Transverse colon (tissue), 4 donors: ENCODE measurements at regions not wholly inside any gene's neighbourhood (a gene's known extent, or its start where the extent isn't known, plus 50 kb on each side); places are given as distances from the start of the nearest gene placed in this dataset.

Experiments used
- DNase-seq: peaks from one replicate; pipeline ENCODE4 v3.0.0-alpha.2; 2019
- H3K27ac ChIP-seq, 4 donors: fragments of 200-600 bp; sonication (generic); 2 replicates each; pipeline ENCODE4 v1.5.1; 2016 to 2018; ENCODE audit warnings: inconsistent platforms in 4 of 4
- H3K27me3 ChIP-seq: fragments of 200-600 bp; sonication (generic); 2 replicates; pipeline ENCODE4 v1.5.1; 2017; ENCODE audit warnings: inconsistent platforms
- H3K36me3 ChIP-seq, 4 donors: fragments of 200-600 bp; sonication (generic); 2 replicates each; pipeline ENCODE4 v1.5.1; 2017 to 2019; ENCODE audit warnings: inconsistent platforms in 4 of 4
- H3K4me1 ChIP-seq, 4 donors: fragments of 200-600 bp; sonication (generic); 2 replicates each; pipeline ENCODE4 v1.5.1; 2017 to 2020; ENCODE audit warnings: inconsistent platforms in 4 of 4
- H3K4me3 ChIP-seq, 4 donors: fragments of 200-600 bp; sonication (generic); 1 replicate in 1 of 4; 2 replicates in 3 of 4; pipeline versions ENCODE4 v1.5.1 to v1.6.1; 2017 to 2019; ENCODE audit warnings: inconsistent platforms in 4 of 4
- H3K9me3 ChIP-seq, 2 donors: fragments of 200-600 bp; sonication (generic); 2 replicates each; pipeline ENCODE4 v1.5.1; 2017 to 2019; ENCODE audit warnings: inconsistent platforms in 2 of 2
- CTCF ChIP-seq, 5 experiments: fragments of 200-600 bp in 3 of 5; fragments of 450-650 bp in 2 of 5; sonication (generic) in 3 of 5; IDR thresholded peaks; 1 replicate in 2 of 5; 2 replicates in 3 of 5; pipeline ENCODE4 v1.5.1; 2016 to 2017; ENCODE audit warnings: antibody characterized with exemption in 5 of 5, inconsistent platforms in 3 of 5, mild to moderate bottlenecking in 2 of 5, moderate library complexity in 1 of 5
- EP300 ChIP-seq: sonication (generic); formaldehyde crosslinking; IDR thresholded peaks from one replicate; pipeline ENCODE4 v1.6.1; 2017; ENCODE audit warnings: antibody characterized with exemption, low read depth
- POLR2A ChIP-seq: fragments of 450-650 bp; IDR thresholded peaks from one replicate; pipeline ENCODE4 v1.6.1; 2016; ENCODE audit warnings: antibody characterized with exemption, mild to moderate bottlenecking, moderate library complexity
- POLR2AphosphoS5 ChIP-seq, 3 donors: sonication (generic); formaldehyde crosslinking; IDR thresholded peaks; one replicate each; pipeline ENCODE4 v1.6.1; 2016; ENCODE audit warnings: antibody characterized with exemption in 3 of 3
- WGBS, 2 donors: methylation state at CpG; one replicate each; pipeline ENCODE4 v1.1.5; 2018; ENCODE audit warnings: low coverage in 1 of 2; 5-methylcytosine and 5-hydroxymethylcytosine counted together
- in situ Hi-C, 4 donors: fragments of 200-750 bp; cut with MboI; loops; one replicate each; pipeline versions ENCODE4 v1.15.0 to v1.15.1; 2017; ENCODE audit warnings: low sequenced_read_pairs in 3 of 4, low pct_ligation_motif_present in 1 of 4, low pct_unique_long_range_greater_than_20kb in 1 of 4
- intact Hi-C: fragments of 100-400 bp; cut with DNase I; formaldehyde crosslinking; loops from one replicate; pipeline ENCODE4 v1.15.1; 2023; ENCODE audit warnings: low total_unique reads

- Histone ChIP-seq H3K4me1 (no peaks in the 10 kb centered on the region), H3K36me3 (no peaks in the 10 kb centered on the region), H3K4me3 (no peak overlapping the region), H3K9me3 (no peaks in the 10 kb centered on the region), H3K27me3 (no peaks in the 10 kb centered on the region), H3K27ac (no peak overlapping the region)
- in situ Hi-C loops, result no loop called here
- intact Hi-C loops, result no loop called here
- no peak for DNase-seq
- TF ChIP-seq EP300 (no peak), CTCF (IDR thresholded peaks at IDR 0.05) (no peak), POLR2AphosphoS5 (IDR thresholded peaks at IDR 0.05) (no peak), POLR2A (no peak)
Measured at GRCh38 chr3:187970106-187970505, 183.9 kb upstream of the LPP start.

GRCh38 chr3:187971629-187972028, 182.3 kb upstream of the LPP start:
- 76 to 80% methylated on average over 1 to 4 of the region's 4 CpGs for WGBS, 2 donors
- in situ Hi-C loops (no loop called here), intact Hi-C loops (no loop called here)
- Histone ChIP-seq H3K9me3 (no peaks in the 10 kb centered on the region), H3K27ac (no peak overlapping the region), H3K4me3 (no peak overlapping the region), H3K36me3 (no peaks in the 10 kb centered on the region), H3K4me1 (no peaks in the 10 kb centered on the region), H3K27me3 (no peaks in the 10 kb centered on the region)
- no peak for DNase-seq
- no peak for TF ChIP-seq CTCF (IDR thresholded peaks at IDR 0.05)
- no peak for TF ChIP-seq POLR2AphosphoS5 (IDR thresholded peaks at IDR 0.05)

DNA sequence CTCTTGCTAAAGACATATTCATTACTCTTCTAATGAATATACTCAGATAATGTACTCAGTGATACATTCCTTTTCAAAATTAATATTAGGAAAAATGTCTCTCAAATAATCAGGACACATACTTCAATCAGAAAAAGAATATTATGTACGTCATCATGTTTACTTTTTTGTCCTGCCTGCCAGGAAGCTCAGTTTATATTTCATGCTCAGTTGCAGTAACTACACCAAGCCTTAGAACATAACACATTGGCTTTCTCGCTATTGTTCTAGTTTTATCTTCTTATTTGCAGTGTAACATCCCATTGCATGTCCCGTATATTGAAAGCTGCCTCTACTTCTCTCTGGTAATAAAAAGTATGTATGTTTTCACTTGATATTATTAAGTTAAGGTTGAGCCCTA, 181.5 kb upstream of the LPP start:
- no peak for DNase-seq
- Histone ChIP-seq H3K4me1 (no peaks in the 10 kb centered on the region), H3K36me3 (no peaks in the 10 kb centered on the region), H3K27me3 (no peaks in the 10 kb centered on the region), H3K9me3 (peaks cover 0 to under 1% of the 10 kb centered on the region in 2 donors), H3K27ac (no peak overlapping the region), H3K4me3 (no peak overlapping the region)
- intact Hi-C loops (no loop called here), in situ Hi-C loops (no loop called here)
- TF ChIP-seq EP300 (no peak), CTCF (IDR thresholded peaks at IDR 0.05) (no peak), POLR2AphosphoS5 (IDR thresholded peaks at IDR 0.05) (no peak), POLR2A (no peak)
- 64 to 80% methylated on average over 3 of the region's 3 CpGs for WGBS, 2 donors

DNA sequence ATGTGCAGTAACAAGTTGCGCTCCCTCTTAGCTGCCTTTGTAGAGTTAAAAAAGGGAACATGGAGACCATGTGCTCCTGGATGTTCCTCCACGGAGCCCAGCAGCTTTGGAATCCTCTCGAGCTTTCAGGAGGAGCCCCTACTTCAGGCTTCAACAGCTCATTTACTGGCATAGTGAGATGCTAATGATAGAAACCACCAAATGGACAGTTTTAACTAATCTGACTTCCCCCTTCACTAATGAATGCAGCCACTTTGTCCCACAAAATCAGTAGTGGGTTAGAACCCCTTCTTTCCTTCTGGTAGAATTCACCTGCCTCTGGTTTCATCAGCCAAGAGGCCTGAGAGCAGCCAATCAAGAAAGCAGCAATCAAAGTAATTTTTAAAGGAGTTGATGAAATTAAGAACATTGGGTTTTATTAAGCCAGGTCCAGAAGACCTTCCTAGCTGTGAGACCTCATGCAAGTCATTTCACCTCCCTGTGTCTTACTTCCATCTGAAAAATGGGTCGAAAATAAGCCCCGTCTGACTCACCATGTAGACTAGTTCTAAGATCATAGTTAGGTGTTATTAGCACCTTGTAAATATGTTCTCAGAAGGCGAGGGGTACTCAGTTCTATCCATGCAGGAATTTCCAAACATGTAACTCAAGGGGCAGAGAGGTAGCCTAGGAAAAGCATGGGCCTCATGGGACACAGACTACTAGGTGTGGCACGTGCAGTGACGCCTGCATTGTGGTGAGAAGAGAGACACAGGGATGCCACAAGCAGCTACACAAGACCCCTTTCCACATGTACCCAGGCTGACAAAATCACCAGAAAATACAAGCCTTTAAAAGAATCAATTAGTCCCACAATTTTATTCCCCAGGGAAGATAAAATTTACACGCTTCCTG, 179.7 kb upstream of the LPP start:
- no peak for DNase-seq
- intact Hi-C loops, result no loop called here
- TF ChIP-seq CTCF (IDR thresholded peaks at IDR 0.05) (no peak), EP300 (no peak), POLR2AphosphoS5 (IDR thresholded peaks at IDR 0.05) (no peak), POLR2A (no peak)
- no peaks in the 10 kb centered on the region for H3K36me3 ChIP-seq
- no peaks in the 10 kb centered on the region for H3K27me3 ChIP-seq
- no peaks in the 10 kb centered on the region for H3K4me1 ChIP-seq
- H3K4me3 ChIP-seq, result no peak overlapping the region
- H3K9me3 ChIP-seq, result peaks cover 0 to 5% of the 10 kb centered on the region in 2 donors
- in situ Hi-C loops, result no loop called here
- no peak overlapping the region for H3K27ac ChIP-seq
- WGBS, 2 donors, result 38 to 67% methylated on average over 1 to 9 of the region's 9 CpGs
